Hepatocyte (in vitro differentiated cells): ENCODE measurements at regions not wholly inside any gene's neighbourhood (a gene's known extent, or its start where the extent isn't known, plus 50 kb on each side); places are given as distances from the start of the nearest gene placed in this dataset.

Experiments used
- CTCF ChIP-seq: fragments of 200-600 bp; sonication (generic); IDR thresholded peaks from 2 replicates; pipeline ENCODE4 v1.5.1; 2016; ENCODE audit warnings: antibody characterized with exemption, mild to moderate bottlenecking; ENCODE audit not compliant: poor library complexity
- EZH2 ChIP-seq: fragments of 200-600 bp; sonication (generic); IDR thresholded peaks from 2 replicates; pipeline ENCODE4 v1.6.1; 2016; ENCODE audit warnings: antibody characterized with exemption, mild to moderate bottlenecking, borderline replicate concordance
- EZH2phosphoT487 ChIP-seq: fragments of 200-600 bp; sonication (generic); IDR thresholded peaks from one replicate; pipeline ENCODE4 v1.6.1; 2018; ENCODE audit warnings: antibody characterized with exemption, mild to moderate bottlenecking, low read depth, moderate library complexity; ENCODE audit not compliant: unreplicated experiment, severe bottlenecking

DNA sequence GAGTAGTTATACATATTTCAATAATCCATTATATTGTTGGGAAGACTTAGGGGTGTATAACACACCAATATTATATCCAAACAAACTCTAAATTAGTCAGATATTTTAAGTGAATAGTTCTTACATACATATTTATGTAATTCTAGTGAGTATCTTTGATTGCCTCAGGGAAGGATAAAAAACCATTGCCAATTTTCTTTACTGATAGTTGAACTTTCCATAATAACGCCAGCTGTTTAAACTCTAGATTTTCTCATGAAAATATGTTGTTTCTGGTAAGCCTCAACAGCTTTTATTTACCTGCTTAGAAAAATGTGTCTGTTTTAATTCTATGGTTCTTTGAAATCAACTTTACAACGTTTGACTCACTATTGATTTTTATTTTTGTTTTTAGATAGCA lies 959.6 kb upstream of the NOVA1 start:
- TF ChIP-seq CTCF: no peak
- TF ChIP-seq EZH2: no peak
- no peak for TF ChIP-seq EZH2phosphoT487
